Neural progenitor cell (in vitro differentiated cells): ENCODE measurements at regions not wholly inside any gene's neighbourhood (a gene's known extent, or its start where the extent isn't known, plus 50 kb on each side); places are given as distances from the start of the nearest gene placed in this dataset.

Source experiments
- DNase-seq: peaks from one replicate; pipeline ENCODE4 v3.0.0-alpha.2; 2016; ENCODE audit warnings: low spot score
- H2AFZ ChIP-seq: fragments of 200-600 bp; sonication (generic); replicated peaks from 2 replicates; pipeline ENCODE4 v1.6.1; 2016; ENCODE audit warnings: antibody characterized with exemption
- H3F3A ChIP-seq: fragments of 200-600 bp; sonication (generic); 2 replicates; pipeline ENCODE4 v1.6.1; 2016; ENCODE audit warnings: antibody characterized with exemption, low read depth
- H3K27ac ChIP-seq: fragments of 200-600 bp; sonication (generic); 2 replicates; pipeline ENCODE4 v1.5.1; 2016; ENCODE audit warnings: mild to moderate bottlenecking
- H3K27me3 ChIP-seq: fragments of 200-600 bp; sonication (generic); 2 replicates; pipeline ENCODE4 v1.6.1; 2016; ENCODE audit warnings: mild to moderate bottlenecking, moderate library complexity
- H3K36me3 ChIP-seq: fragments of 200-600 bp; sonication (generic); 2 replicates; pipeline ENCODE4 v1.5.1; 2016
- H3K4me1 ChIP-seq: fragments of 200-600 bp; sonication (generic); 2 replicates; pipeline ENCODE4 v1.6.1; 2016; ENCODE audit warnings: mixed run types
- H3K4me2 ChIP-seq: fragments of 200-600 bp; sonication (generic); 2 replicates; pipeline ENCODE4 v1.6.1; 2016
- H3K4me3 ChIP-seq: fragments of 200-600 bp; sonication (generic); 2 replicates; pipeline ENCODE4 v1.5.1; 2016
- H3K79me2 ChIP-seq: fragments of 200-600 bp; sonication (generic); 2 replicates; pipeline ENCODE4 v1.6.1; 2016; ENCODE audit warnings: low read depth
- H3K9ac ChIP-seq: fragments of 200-600 bp; sonication (generic); 2 replicates; pipeline ENCODE4 v1.6.1; 2016
- H3K9me3 ChIP-seq: fragments of 200-600 bp; sonication (generic); 2 replicates; pipeline ENCODE4 v1.5.1; 2016; ENCODE audit warnings: low read depth
- H4K20me1 ChIP-seq: fragments of 200-600 bp; sonication (generic); 2 replicates; pipeline ENCODE4 v1.6.1; 2016; ENCODE audit warnings: low read depth
- H3K27ac Mint-ChIP-seq: 3 replicates; pipeline ENCODE4 v1.8.0; 2021; ENCODE audit warnings: mixed read lengths
- H3K27me3 Mint-ChIP-seq: 2 replicates; pipeline ENCODE4 v1.8.0; 2022; ENCODE audit warnings: low read depth, mild to moderate bottlenecking, inconsistent platforms, moderate library complexity, mixed read lengths; ENCODE audit not compliant: insufficient read depth
- H3K36me3 Mint-ChIP-seq: 3 replicates; pipeline ENCODE4 v1.8.0; 2021; ENCODE audit warnings: mixed read lengths
- H3K4me1 Mint-ChIP-seq: 3 replicates; pipeline ENCODE4 v1.8.0; 2021; ENCODE audit warnings: mixed read lengths
- H3K4me3 Mint-ChIP-seq: 3 replicates; pipeline ENCODE4 v1.8.0; 2021; ENCODE audit warnings: mild to moderate bottlenecking, moderate library complexity, mixed read lengths
- H3K9me3 Mint-ChIP-seq: 3 replicates; pipeline ENCODE4 v1.8.0; 2020; ENCODE audit warnings: mixed read lengths
- EZH2 ChIP-seq: fragments of 200-600 bp; sonication (generic); IDR thresholded peaks from 2 replicates; pipeline ENCODE4 v1.6.1; 2017; ENCODE audit warnings: antibody characterized with exemption, mild to moderate bottlenecking, moderate library complexity
- EZH2phosphoT487 ChIP-seq: fragments of 200-600 bp; sonication (generic); IDR thresholded peaks from 2 replicates; pipeline ENCODE4 v1.6.1; 2017; ENCODE audit warnings: antibody characterized with exemption
- TF ChIP-seq, protein P1 (sequence below): fragments of 200-600 bp; sonication (generic); IDR thresholded peaks from 2 replicates; pipeline ENCODE4 v1.5.1; 2017; ENCODE audit warnings: antibody characterized with exemption, mild to moderate bottlenecking

DNA sequence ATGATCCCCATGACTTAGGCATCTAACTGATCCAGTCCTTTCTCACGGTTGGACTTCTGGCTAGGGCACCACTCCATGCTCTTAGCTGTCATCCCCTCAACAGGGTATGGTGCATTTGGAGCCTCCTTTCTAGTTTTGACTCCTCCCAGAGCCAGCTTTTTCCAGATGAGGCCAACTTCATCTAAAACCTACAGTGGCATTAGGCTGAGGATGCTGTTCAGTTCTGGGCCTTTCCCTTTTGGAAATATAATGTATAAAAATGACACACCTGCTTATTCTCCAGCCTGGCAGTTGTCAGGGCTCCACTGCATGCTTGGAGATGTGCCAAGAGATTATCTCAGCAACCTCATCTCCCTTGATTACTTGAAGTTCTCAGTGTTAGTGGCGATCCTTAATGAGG, 239.7 kb downstream of the EMP1 start:
- H3K27ac Mint-ChIP-seq, result peak overlapping the region; percentile 88
- H3K4me1 ChIP-seq, result peaks cover 12% of the 10 kb centered on the region
- H3K27me3 Mint-ChIP-seq, result peaks cover 4% of the 10 kb centered on the region
- no peaks in the 10 kb centered on the region for H3K9me3 Mint-ChIP-seq
- no peaks in the 10 kb centered on the region for H3K79me2 ChIP-seq
- H3K4me3 Mint-ChIP-seq, result no peak overlapping the region
- H3K27ac ChIP-seq, result no peak overlapping the region
- no peaks in the 10 kb centered on the region for H3K36me3 ChIP-seq
- TF ChIP-seq, protein P1, sequence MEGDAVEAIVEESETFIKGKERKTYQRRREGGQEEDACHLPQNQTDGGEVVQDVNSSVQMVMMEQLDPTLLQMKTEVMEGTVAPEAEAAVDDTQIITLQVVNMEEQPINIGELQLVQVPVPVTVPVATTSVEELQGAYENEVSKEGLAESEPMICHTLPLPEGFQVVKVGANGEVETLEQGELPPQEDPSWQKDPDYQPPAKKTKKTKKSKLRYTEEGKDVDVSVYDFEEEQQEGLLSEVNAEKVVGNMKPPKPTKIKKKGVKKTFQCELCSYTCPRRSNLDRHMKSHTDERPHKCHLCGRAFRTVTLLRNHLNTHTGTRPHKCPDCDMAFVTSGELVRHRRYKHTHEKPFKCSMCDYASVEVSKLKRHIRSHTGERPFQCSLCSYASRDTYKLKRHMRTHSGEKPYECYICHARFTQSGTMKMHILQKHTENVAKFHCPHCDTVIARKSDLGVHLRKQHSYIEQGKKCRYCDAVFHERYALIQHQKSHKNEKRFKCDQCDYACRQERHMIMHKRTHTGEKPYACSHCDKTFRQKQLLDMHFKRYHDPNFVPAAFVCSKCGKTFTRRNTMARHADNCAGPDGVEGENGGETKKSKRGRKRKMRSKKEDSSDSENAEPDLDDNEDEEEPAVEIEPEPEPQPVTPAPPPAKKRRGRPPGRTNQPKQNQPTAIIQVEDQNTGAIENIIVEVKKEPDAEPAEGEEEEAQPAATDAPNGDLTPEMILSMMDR, result no peak
- no peak for TF ChIP-seq EZH2phosphoT487
- no peak for TF ChIP-seq EZH2
- no peak overlapping the region for H3K9ac ChIP-seq
- no peak for DNase-seq
- H3K27me3 ChIP-seq, result no peaks in the 10 kb centered on the region
- H3K4me2 ChIP-seq, result no peak overlapping the region
- H3K9me3 ChIP-seq, result no peaks in the 10 kb centered on the region
- peaks cover 24% of the 10 kb centered on the region for H3K4me1 Mint-ChIP-seq
- H2AFZ ChIP-seq, result peak overlapping the region; percentile 1
- no peaks in the 10 kb centered on the region for H3K36me3 Mint-ChIP-seq
- H3F3A ChIP-seq, result no peaks in the 10 kb centered on the region
- H3K4me3 ChIP-seq, result no peak overlapping the region
- no peaks in the 10 kb centered on the region for H4K20me1 ChIP-seq

DNA sequence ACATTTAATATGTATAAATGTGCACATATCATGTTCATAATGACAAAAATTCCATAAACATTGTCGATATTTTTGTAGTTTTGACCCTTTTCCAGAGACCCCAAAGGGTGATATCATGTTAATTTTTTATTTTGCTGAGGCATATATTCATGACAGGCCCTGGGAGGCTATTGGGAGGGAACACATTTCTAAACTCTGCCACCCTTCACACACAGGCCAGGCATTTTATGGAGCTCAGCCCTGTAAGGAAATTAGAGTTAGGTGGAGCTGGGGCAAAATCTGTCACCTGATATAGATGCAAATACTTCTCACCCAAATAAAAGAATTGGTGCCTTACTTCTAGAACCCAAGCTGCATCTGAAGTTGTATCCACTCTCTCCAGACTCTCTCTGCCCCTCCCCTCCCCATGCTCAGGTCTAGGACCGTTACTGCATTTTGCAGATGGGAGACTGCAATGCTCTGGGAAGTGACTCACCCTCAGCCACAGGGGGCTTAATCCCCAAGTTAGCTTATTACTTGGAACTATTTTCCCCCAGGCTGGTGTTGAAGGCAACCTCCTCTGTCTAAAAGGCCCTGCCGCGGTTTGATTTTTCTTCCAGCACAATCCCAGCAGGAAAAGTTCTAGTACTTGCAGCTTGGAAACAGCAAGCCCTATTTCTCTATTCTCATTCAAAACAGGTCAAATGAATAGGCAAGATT, 238.9 kb downstream of the EMP1 start:
- peak; percentile 41 for DNase-seq
- Histone ChIP-seq H3K9ac (no peak overlapping the region), H4K20me1 (no peaks in the 10 kb centered on the region), H3K27me3 (no peaks in the 10 kb centered on the region), H3K4me3 (no peak overlapping the region), H2AFZ (peak overlapping the region; percentile 1), H3F3A (no peaks in the 10 kb centered on the region), H3K36me3 (no peaks in the 10 kb centered on the region), H3K9me3 (no peaks in the 10 kb centered on the region), H3K27ac (no peak overlapping the region), H3K79me2 (no peaks in the 10 kb centered on the region), H3K4me1 (peaks cover 12% of the 10 kb centered on the region), H3K4me2 (no peak overlapping the region)
- no peak overlapping the region for H3K4me3 Mint-ChIP-seq
- no peaks in the 10 kb centered on the region for H3K36me3 Mint-ChIP-seq
- TF ChIP-seq, protein P1, result no peak
- TF ChIP-seq EZH2phosphoT487 (no peak), EZH2 (no peak)
- H3K27ac Mint-ChIP-seq, result peak overlapping the region; percentile 88
- no peaks in the 10 kb centered on the region for H3K9me3 Mint-ChIP-seq
- H3K4me1 Mint-ChIP-seq, result peaks cover 24% of the 10 kb centered on the region
- peaks cover 4% of the 10 kb centered on the region for H3K27me3 Mint-ChIP-seq

DNA sequence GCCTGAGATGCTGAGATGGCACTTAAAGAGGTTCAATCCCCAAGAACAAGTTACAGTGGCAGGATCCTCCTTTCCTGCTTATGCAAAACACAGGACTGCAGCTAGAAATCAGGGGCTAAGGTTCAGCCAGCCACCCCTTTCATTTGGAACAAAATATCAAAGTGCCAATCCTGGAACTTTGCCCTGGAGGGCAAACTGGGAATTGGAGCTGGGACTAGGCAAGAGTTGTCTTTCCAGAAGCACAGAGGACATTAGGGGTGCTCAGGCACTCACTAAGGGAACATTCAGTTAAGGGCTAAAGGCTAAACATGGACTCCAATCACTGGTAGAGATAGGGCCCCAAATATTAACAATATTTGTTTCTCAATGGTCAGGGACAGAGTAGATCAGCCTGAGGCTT, 237.2 kb downstream of the EMP1 start:
- peaks cover 4% of the 10 kb centered on the region for H3K27me3 Mint-ChIP-seq
- no peaks in the 10 kb centered on the region for H3K9me3 ChIP-seq
- no peak overlapping the region for H3K27ac Mint-ChIP-seq
- H3K4me1 Mint-ChIP-seq, result peaks cover 22% of the 10 kb centered on the region
- H3F3A ChIP-seq, result no peaks in the 10 kb centered on the region
- H3K9ac ChIP-seq, result no peak overlapping the region
- no peaks in the 10 kb centered on the region for H3K36me3 ChIP-seq
- peak overlapping the region; percentile 38 for H2AFZ ChIP-seq
- H3K36me3 Mint-ChIP-seq, result no peaks in the 10 kb centered on the region
- H3K27ac ChIP-seq, result no peak overlapping the region
- H3K9me3 Mint-ChIP-seq, result no peaks in the 10 kb centered on the region
- no peak overlapping the region for H3K4me2 ChIP-seq
- TF ChIP-seq EZH2phosphoT487 (no peak), EZH2 (no peak)
- TF ChIP-seq, protein P1, result no peak
- no peaks in the 10 kb centered on the region for H3K79me2 ChIP-seq
- H3K4me3 ChIP-seq, result no peak overlapping the region
- H3K27me3 ChIP-seq, result no peaks in the 10 kb centered on the region
- no peaks in the 10 kb centered on the region for H4K20me1 ChIP-seq
- H3K4me1 ChIP-seq, result peaks cover 12% of the 10 kb centered on the region
- no peak for DNase-seq
- H3K4me3 Mint-ChIP-seq, result no peak overlapping the region
